ENCODE measurements at regions not wholly inside any gene's neighbourhood (a gene's known extent, or its start where the extent isn't known, plus 50 kb on each side); places are given as distances from the start of the nearest gene placed in this dataset.
A peak's percentile ranks its signal among the peaks of the same experiment; 100 is the strongest.

DNA sequence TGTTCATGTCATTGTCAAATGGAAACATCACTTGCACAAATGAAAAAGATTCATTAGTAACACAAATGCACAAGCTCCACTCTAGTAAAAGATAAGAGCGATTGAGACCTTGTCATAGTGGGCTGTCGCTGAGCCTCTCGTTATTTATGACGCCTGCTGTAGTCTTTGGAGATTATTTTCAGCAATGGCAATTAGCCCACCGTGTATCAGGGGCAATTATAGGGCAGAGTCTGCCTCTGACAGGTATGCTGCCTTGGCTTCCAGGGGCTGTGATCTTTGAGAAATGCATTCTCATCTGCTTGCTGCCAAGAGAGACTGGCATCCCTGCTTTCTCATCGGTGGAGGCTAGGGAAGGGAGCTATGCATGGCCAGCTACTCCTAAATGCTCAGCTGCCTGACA is 426.8 kb upstream of the CLINT1 start:
- Histone ChIP-seq H3K4me1 (ENCODE audit: insufficient read depth, low read length, severe bottlenecking) (peaks cover 23% of the 10 kb centered on the region), H4K20me1 (ENCODE audit: insufficient read depth, low read length) (no peaks in the 10 kb centered on the region), H3F3A (ENCODE audit: insufficient read depth, low read length) (no peaks in the 10 kb centered on the region), H3K79me2 (ENCODE audit: insufficient read depth, low read length) (no peaks in the 10 kb centered on the region), H2AFZ (ENCODE audit: low read length) (no peak overlapping the region), H3K4me3 (ENCODE audit: low read depth, low read length, poor library complexity, severe bottlenecking) (no peak overlapping the region), H3K9me3 (ENCODE audit: low read length) (no peaks in the 10 kb centered on the region), H3K9me2 (ENCODE audit: low read depth, low read length) (no peaks in the 10 kb centered on the region), H3K4me2 (ENCODE audit: low read length) (no peak overlapping the region), H3K27me3 (ENCODE audit: insufficient read depth, low read length) (no peaks in the 10 kb centered on the region), H3K36me3 (ENCODE audit: insufficient read depth, low read length) (no peaks in the 10 kb centered on the region), H3K27ac (ENCODE audit: low read depth, low read length, poor library complexity, severe bottlenecking) (no peak overlapping the region), H3K9ac (ENCODE audit: low read length) (no peak overlapping the region)
- TF ChIP-seq, protein P1, sequence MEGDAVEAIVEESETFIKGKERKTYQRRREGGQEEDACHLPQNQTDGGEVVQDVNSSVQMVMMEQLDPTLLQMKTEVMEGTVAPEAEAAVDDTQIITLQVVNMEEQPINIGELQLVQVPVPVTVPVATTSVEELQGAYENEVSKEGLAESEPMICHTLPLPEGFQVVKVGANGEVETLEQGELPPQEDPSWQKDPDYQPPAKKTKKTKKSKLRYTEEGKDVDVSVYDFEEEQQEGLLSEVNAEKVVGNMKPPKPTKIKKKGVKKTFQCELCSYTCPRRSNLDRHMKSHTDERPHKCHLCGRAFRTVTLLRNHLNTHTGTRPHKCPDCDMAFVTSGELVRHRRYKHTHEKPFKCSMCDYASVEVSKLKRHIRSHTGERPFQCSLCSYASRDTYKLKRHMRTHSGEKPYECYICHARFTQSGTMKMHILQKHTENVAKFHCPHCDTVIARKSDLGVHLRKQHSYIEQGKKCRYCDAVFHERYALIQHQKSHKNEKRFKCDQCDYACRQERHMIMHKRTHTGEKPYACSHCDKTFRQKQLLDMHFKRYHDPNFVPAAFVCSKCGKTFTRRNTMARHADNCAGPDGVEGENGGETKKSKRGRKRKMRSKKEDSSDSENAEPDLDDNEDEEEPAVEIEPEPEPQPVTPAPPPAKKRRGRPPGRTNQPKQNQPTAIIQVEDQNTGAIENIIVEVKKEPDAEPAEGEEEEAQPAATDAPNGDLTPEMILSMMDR (IDR thresholded peaks at IDR 0.05; ENCODE audit: low read length) = no peak
- no peak for TF ChIP-seq EZH2 (IDR thresholded peaks at IDR 0.05; ENCODE audit: borderline replicate concordance, low read length)

DNA sequence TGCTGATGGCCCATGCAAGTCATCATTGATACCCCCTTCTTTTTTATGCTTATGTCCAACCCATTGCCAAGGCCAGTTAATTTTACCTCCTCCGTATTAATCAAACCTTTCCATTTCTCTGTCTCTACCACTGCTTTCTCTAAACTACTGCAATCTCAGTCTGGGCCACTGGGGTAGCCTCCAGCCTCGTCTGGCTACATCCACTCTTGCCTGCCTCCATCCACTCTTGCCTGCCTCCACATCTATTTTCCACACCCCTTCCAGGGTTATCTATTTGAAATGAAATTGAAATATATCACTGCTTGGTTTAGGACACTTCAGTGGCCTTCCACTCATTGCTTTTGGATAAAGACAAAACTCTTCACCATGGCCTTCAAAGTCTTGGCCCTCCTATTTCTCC is 425.3 kb upstream of the CLINT1 start:
- Histone ChIP-seq H3K27me3 (ENCODE audit: insufficient read depth, low read length) (no peaks in the 10 kb centered on the region), H2AFZ (ENCODE audit: low read length) (no peak overlapping the region), H3K9me2 (ENCODE audit: low read depth, low read length) (no peaks in the 10 kb centered on the region), H3K4me1 (ENCODE audit: insufficient read depth, low read length, severe bottlenecking) (peaks cover 23% of the 10 kb centered on the region), H3F3A (ENCODE audit: insufficient read depth, low read length) (no peaks in the 10 kb centered on the region), H3K9ac (ENCODE audit: low read length) (no peak overlapping the region), H3K27ac (ENCODE audit: low read depth, low read length, poor library complexity, severe bottlenecking) (no peak overlapping the region), H3K36me3 (ENCODE audit: insufficient read depth, low read length) (no peaks in the 10 kb centered on the region), H3K79me2 (ENCODE audit: insufficient read depth, low read length) (no peaks in the 10 kb centered on the region), H3K4me2 (ENCODE audit: low read length) (no peak overlapping the region), H4K20me1 (ENCODE audit: insufficient read depth, low read length) (no peaks in the 10 kb centered on the region), H3K9me3 (ENCODE audit: low read length) (no peaks in the 10 kb centered on the region), H3K4me3 (ENCODE audit: low read depth, low read length, poor library complexity, severe bottlenecking) (no peak overlapping the region)
- TF ChIP-seq EZH2 (IDR thresholded peaks at IDR 0.05; ENCODE audit: borderline replicate concordance, low read length) = no peak
- TF ChIP-seq, protein P1 (IDR thresholded peaks at IDR 0.05; ENCODE audit: low read length) = no peak

DNA sequence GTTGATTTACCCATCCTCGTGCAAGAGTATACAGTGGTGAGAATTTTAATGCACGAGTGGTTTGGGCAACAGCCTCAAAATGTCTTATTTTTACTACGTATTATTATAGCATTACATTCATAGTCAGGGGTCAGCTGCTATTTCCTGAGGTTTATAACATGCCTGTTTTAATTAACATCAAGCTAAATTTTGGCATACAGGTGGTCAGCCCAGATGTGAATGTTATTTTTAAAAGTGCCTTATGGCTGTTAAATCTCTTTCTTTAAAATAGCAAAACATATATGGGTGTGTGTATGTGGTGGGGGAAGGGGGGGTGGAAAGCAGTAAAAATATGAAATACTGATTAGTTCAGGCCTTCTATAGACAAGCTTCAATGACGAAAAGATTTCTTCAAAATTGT is 424.5 kb upstream of the CLINT1 start:
- H3F3A ChIP-seq (ENCODE audit: insufficient read depth, low read length) = no peaks in the 10 kb centered on the region
- H4K20me1 ChIP-seq (ENCODE audit: insufficient read depth, low read length) = no peaks in the 10 kb centered on the region
- no peaks in the 10 kb centered on the region for H3K36me3 ChIP-seq (ENCODE audit: insufficient read depth, low read length)
- no peak overlapping the region for H3K4me3 ChIP-seq (ENCODE audit: low read depth, low read length, poor library complexity, severe bottlenecking)
- no peaks in the 10 kb centered on the region for H3K79me2 ChIP-seq (ENCODE audit: insufficient read depth, low read length)
- H3K27ac ChIP-seq (ENCODE audit: low read depth, low read length, poor library complexity, severe bottlenecking) = peak overlapping the region; percentile 59
- H3K9ac ChIP-seq (ENCODE audit: low read length) = no peak overlapping the region
- no peaks in the 10 kb centered on the region for H3K9me2 ChIP-seq (ENCODE audit: low read depth, low read length)
- no peaks in the 10 kb centered on the region for H3K27me3 ChIP-seq (ENCODE audit: insufficient read depth, low read length)
- H3K4me1 ChIP-seq (ENCODE audit: insufficient read depth, low read length, severe bottlenecking) = peaks cover 23% of the 10 kb centered on the region
- H2AFZ ChIP-seq (ENCODE audit: low read length) = no peak overlapping the region
- no peak for TF ChIP-seq EZH2 (IDR thresholded peaks at IDR 0.05; ENCODE audit: borderline replicate concordance, low read length)
- TF ChIP-seq, protein P1 (IDR thresholded peaks at IDR 0.05; ENCODE audit: low read length) = no peak
- no peaks in the 10 kb centered on the region for H3K9me3 ChIP-seq (ENCODE audit: low read length)
- H3K4me2 ChIP-seq (ENCODE audit: low read length) = no peak overlapping the region
